ENCODE measurements at regions not wholly inside any gene's neighbourhood (a gene's known extent, or its start where the extent isn't known, plus 50 kb on each side); places are given as distances from the start of the nearest gene placed in this dataset.

DNA sequence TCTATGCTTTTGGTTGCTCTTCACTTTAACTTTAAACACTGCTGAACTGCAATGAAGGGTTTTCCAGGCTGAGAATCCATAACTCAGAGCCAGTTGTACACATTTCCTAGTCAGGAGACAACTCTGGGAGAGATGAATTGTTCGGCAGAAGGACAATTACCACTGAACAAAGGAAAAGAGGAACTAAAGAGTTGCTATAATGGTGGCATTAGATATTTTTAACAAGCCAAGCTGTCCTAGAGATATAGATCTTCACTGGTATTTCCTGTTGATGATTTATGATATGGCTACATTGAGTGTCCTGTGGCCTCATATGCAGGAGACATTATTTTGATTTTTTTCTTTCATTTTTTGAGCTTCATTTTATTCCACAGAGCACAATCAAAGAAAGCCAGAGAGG, 219.1 kb upstream of the PCSK5 start:
- no peaks in the 10 kb centered on the region for H3K9me1 ChIP-seq (ENCODE audit: insufficient read depth, low read length)
- H4K5ac ChIP-seq (ENCODE audit: low read depth, low read length), result no peak overlapping the region
- H2BK5ac ChIP-seq (ENCODE audit: low read depth, low read length, poor library complexity, severe bottlenecking), result no peak overlapping the region
- H3K36me3 ChIP-seq (ENCODE audit: control insufficient read depth, insufficient read depth, low read length), result no peaks in the 10 kb centered on the region
- H4K20me1 ChIP-seq (ENCODE audit: insufficient read depth, low read length), result no peaks in the 10 kb centered on the region
- H4K8ac ChIP-seq (ENCODE audit: low read depth in 2 of 2, low read length in 2 of 2), result no peak overlapping the region
- no peaks in the 10 kb centered on the region for H3K27me3 ChIP-seq (ENCODE audit: control insufficient read depth, insufficient read depth, low read length)
- intact Hi-C loops (cut with micrococcal nuclease) (no loop called here), in situ Hi-C loops (cut with MboI; ENCODE audit: low sequenced_read_pairs) (no loop called here), dilution Hi-C loops (cut with HindIII; ENCODE audit: low sequenced_read_pairs, unreplicated experiment) (no loop called here)
- no peak overlapping the region for H3K56ac ChIP-seq (ENCODE audit: extremely low read depth, insufficient read depth, low read length)
- no peaks in the 10 kb centered on the region for H3K79me1 ChIP-seq (ENCODE audit: low read depth in 1 of 2, low read length in 2 of 2)
- H3K27ac ChIP-seq (ENCODE audit: insufficient read depth, low read length), result no peak overlapping the region
- no peak overlapping the region for H3K4me2 ChIP-seq (ENCODE audit: low read depth, low read length)
- no peak overlapping the region for H4K91ac ChIP-seq (ENCODE audit: insufficient read depth, low read depth, low read length)
- BruUV-seq (replicated peaks), result no TSS peak
- no peak overlapping the region for H3K14ac ChIP-seq (replicated peaks; ENCODE audit: low read depth, low read length)
- no peak overlapping the region for H2BK20ac ChIP-seq (ENCODE audit: low read depth, low read length)
- ATAC-seq (ENCODE audit: low read depth) (no peak), DNase-seq (no peak)
- H3K18ac ChIP-seq (ENCODE audit: low read depth, low read length), result no peak overlapping the region
- H3K9ac ChIP-seq (ENCODE audit: low read depth, low read length), result no peak overlapping the region
- no CpG with 5 or more reads among the region's 1 CpG for WGBS, 2 experiments (ENCODE audit: extremely low coverage in 2 of 2, insufficient read length in 1 of 2)
- no peak overlapping the region for H2AFZ ChIP-seq (replicated peaks; ENCODE audit: low read length, poor library complexity)
- H2BK15ac ChIP-seq (ENCODE audit: low read depth, low read length), result no peak overlapping the region
- H3K9me3 ChIP-seq (ENCODE audit: control insufficient read depth, insufficient read depth, low read length), result no peaks in the 10 kb centered on the region
- TF ChIP-seq MAFK (IDR thresholded peaks at IDR 0.05; ENCODE audit: low read depth, low read length), result no peak
- no peak for TF ChIP-seq RFX5 (IDR thresholded peaks at IDR 0.05; ENCODE audit: low read depth, low read length)
- TF ChIP-seq NFE2L2 (IDR thresholded peaks at IDR 0.05; ENCODE audit: low read depth, low read length), result no peak
- TF ChIP-seq, protein P1, sequence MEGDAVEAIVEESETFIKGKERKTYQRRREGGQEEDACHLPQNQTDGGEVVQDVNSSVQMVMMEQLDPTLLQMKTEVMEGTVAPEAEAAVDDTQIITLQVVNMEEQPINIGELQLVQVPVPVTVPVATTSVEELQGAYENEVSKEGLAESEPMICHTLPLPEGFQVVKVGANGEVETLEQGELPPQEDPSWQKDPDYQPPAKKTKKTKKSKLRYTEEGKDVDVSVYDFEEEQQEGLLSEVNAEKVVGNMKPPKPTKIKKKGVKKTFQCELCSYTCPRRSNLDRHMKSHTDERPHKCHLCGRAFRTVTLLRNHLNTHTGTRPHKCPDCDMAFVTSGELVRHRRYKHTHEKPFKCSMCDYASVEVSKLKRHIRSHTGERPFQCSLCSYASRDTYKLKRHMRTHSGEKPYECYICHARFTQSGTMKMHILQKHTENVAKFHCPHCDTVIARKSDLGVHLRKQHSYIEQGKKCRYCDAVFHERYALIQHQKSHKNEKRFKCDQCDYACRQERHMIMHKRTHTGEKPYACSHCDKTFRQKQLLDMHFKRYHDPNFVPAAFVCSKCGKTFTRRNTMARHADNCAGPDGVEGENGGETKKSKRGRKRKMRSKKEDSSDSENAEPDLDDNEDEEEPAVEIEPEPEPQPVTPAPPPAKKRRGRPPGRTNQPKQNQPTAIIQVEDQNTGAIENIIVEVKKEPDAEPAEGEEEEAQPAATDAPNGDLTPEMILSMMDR (conservative IDR thresholded peaks at IDR 0.05; ENCODE audit: low read depth, low read length), result no peak
- TF ChIP-seq POLR2A (IDR thresholded peaks at IDR 0.05; ENCODE audit: low read depth, low read length), result no peak
- no peak for TF ChIP-seq CHD1 (IDR thresholded peaks at IDR 0.05; ENCODE audit: low read depth, low read length)
- no peak for TF ChIP-seq RAD21 (IDR thresholded peaks at IDR 0.05; ENCODE audit: low read length)
- TF ChIP-seq, protein P2, sequence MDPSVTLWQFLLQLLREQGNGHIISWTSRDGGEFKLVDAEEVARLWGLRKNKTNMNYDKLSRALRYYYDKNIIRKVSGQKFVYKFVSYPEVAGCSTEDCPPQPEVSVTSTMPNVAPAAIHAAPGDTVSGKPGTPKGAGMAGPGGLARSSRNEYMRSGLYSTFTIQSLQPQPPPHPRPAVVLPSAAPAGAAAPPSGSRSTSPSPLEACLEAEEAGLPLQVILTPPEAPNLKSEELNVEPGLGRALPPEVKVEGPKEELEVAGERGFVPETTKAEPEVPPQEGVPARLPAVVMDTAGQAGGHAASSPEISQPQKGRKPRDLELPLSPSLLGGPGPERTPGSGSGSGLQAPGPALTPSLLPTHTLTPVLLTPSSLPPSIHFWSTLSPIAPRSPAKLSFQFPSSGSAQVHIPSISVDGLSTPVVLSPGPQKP (IDR thresholded peaks at IDR 0.05; ENCODE audit: borderline replicate concordance, low read depth, low read length), result no peak
- no peak for TF ChIP-seq MAZ (IDR thresholded peaks at IDR 0.05; ENCODE audit: borderline replicate concordance, low read depth, low read length)
- no peak for TF ChIP-seq RCOR1 (IDR thresholded peaks at IDR 0.05; ENCODE audit: insufficient replicate concordance, low read length)
- no peak for TF ChIP-seq CEBPB (IDR thresholded peaks at IDR 0.05; ENCODE audit: low read depth, low read length)
- no peak for TF ChIP-seq SMC3 (IDR thresholded peaks at IDR 0.05; ENCODE audit: low read depth, low read length)
- TF ChIP-seq FOS (IDR thresholded peaks at IDR 0.05; ENCODE audit: low read depth, low read length), result no peak
- TF ChIP-seq MXI1 (IDR thresholded peaks at IDR 0.05; ENCODE audit: borderline replicate concordance, low read depth, low read length), result no peak
- TF ChIP-seq, protein P3, sequence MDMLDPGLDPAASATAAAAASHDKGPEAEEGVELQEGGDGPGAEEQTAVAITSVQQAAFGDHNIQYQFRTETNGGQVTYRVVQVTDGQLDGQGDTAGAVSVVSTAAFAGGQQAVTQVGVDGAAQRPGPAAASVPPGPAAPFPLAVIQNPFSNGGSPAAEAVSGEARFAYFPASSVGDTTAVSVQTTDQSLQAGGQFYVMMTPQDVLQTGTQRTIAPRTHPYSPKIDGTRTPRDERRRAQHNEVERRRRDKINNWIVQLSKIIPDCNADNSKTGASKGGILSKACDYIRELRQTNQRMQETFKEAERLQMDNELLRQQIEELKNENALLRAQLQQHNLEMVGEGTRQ (IDR thresholded peaks at IDR 0.05; ENCODE audit: low read depth, low read length), result no peak
- no peak for TF ChIP-seq BHLHE40 (IDR thresholded peaks at IDR 0.05; ENCODE audit: low read depth, low read length)
- no peak overlapping the region for H2BK120ac ChIP-seq (ENCODE audit: low read depth, low read length)
- no peaks in the 10 kb centered on the region for H3K4me1 ChIP-seq (ENCODE audit: control insufficient read depth, insufficient read depth, low read length)
- no peak overlapping the region for H2AK5ac ChIP-seq (ENCODE audit: low read depth, low read length)
- H3K4ac ChIP-seq (ENCODE audit: low read depth, low read length), result no peak overlapping the region
- POLR2A ChIA-PET (ENCODE audit: unreplicated experiment), result no interaction called here
- no peak overlapping the region for H2AK9ac ChIP-seq (replicated peaks; ENCODE audit: low read depth, low read length, poor library complexity)
- no peak overlapping the region for H3K23ac ChIP-seq (ENCODE audit: low read depth, low read length)
- H3K4me3 ChIP-seq (ENCODE audit: insufficient read depth, low read depth, low read length), result no peak overlapping the region
- CTCF ChIA-PET, result interaction anchor here (0.7 kb wide), 1 partner anchor 175 kb away, joined by 4 read pairs; no protein-coding TSS in a partner anchor
